A549 (cell line): ENCODE measurements at regions not wholly inside any gene's neighbourhood (a gene's known extent, or its start where the extent isn't known, plus 50 kb on each side); places are given as distances from the start of the nearest gene placed in this dataset.

ENCODE experiments used
- ATAC-seq, 2 experiments: fragments of 200-7000 bp in 1 of 2; fragments of >200 bp in 1 of 2; cut with Nextera tagmentation in 1 of 2; cut with Tn5 transposase in 1 of 2; 3 replicates each; pipeline versions ENCODE4 v1.8.0 to v1.9.1; 2018 to 2020; ENCODE audit warnings: mild to moderate bottlenecking in 1 of 2, moderate library complexity in 1 of 2
- CTCF ChIA-PET: fragments of 300-600 bp; sonication (Branson Sonifier 250); formaldehyde crosslinking; extraction: SDS; loops from one replicate; lab custom pipeline; 2021; ENCODE audit warnings: antibody characterized with exemption, inconsistent platforms; lab: Yijun Ruan, JAX
- POLR2A ChIA-PET: fragments of 350-600 bp; formaldehyde crosslinking; extraction: SDS; loops from one replicate; lab custom pipeline; 2021; ENCODE audit warnings: antibody characterized with exemption, inconsistent platforms; lab: Yijun Ruan, JAX
- DNase-seq, 2 experiments: peaks; one replicate each; pipeline versions ENCODE4 v3.0.0 to v3.0.0-alpha.2; 2011 to 2016; ENCODE audit warnings: low read depth in 1 of 2, low spot score in 1 of 2
- FAIRE-seq: peaks from 2 replicates; lab custom pipeline; 2011; peaks lifted over from hg19 to GRCh38; lab: Jason Lieb, UNC
- H3K27ac ChIP-seq, 2 experiments: fragments of >200 bp; sonication (Bioruptor Twin); formaldehyde crosslinking; 3 replicates each; pipeline ENCODE4 v1.5.1; 2016 to 2017
- H3K4me1 ChIP-seq: fragments of >200 bp; sonication (Bioruptor Twin); formaldehyde crosslinking; 3 replicates; pipeline ENCODE4 v1.6.1; 2016
- H3K4me2 ChIP-seq: fragments of >200 bp; sonication (Bioruptor Twin); formaldehyde crosslinking; 3 replicates; pipeline ENCODE4 v1.6.1; 2016
- H3K4me3 ChIP-seq: fragments of >200 bp; sonication (Bioruptor Twin); formaldehyde crosslinking; 3 replicates; pipeline ENCODE4 v1.5.1; 2016
- H3K9me3 ChIP-seq: fragments of >200 bp; sonication (Bioruptor Twin); formaldehyde crosslinking; 3 replicates; pipeline ENCODE4 v1.6.1; 2016
- BHLHE40 ChIP-seq: IDR thresholded peaks from 2 replicates; pipeline ENCODE4 v1.6.1; 2012; ENCODE audit warnings: low read depth, low read length, inconsistent platforms
- CEBPB ChIP-seq, 2 experiments: fragments of >200 bp in 1 of 2; sonication (Bioruptor Twin) in 1 of 2; formaldehyde crosslinking in 1 of 2; IDR thresholded peaks; 2 replicates each; pipeline ENCODE4 v1.6.1; 2012 to 2016
- CTCF ChIP-seq: fragments of >200 bp; sonication (Bioruptor Twin); formaldehyde crosslinking; IDR thresholded peaks from 3 replicates; pipeline ENCODE4 v1.5.1; 2016
- EP300 ChIP-seq, 2 experiments: fragments of >200 bp; sonication (Bioruptor Twin); formaldehyde crosslinking; IDR thresholded peaks; 2 replicates in 1 of 2; 3 replicates in 1 of 2; pipeline ENCODE4 v1.6.1; 2016 to 2017
- FOSL2 ChIP-seq, 2 experiments: fragments of 450-650 bp in 1 of 2; fragments of >200 bp in 1 of 2; sonication (Bioruptor Twin) in 1 of 2; formaldehyde crosslinking; IDR thresholded peaks; 2 replicates each; pipeline versions ENCODE4 v1.5.0 to v1.6.1; 2016 to 2020; ENCODE audit warnings: mild to moderate bottlenecking in 1 of 2, moderate library complexity in 1 of 2
- GATA3 ChIP-seq: IDR thresholded peaks from 2 replicates; pipeline ENCODE4 v1.6.1; 2012; ENCODE audit warnings: borderline replicate concordance
- JUNB ChIP-seq: fragments of >200 bp; sonication (Bioruptor Twin); formaldehyde crosslinking; IDR thresholded peaks from 2 replicates; pipeline ENCODE4 v1.6.1; 2016
- MAX ChIP-seq: IDR thresholded peaks from 2 replicates; pipeline ENCODE4 v1.6.1; 2012
- PBX3 ChIP-seq: IDR thresholded peaks from 2 replicates; pipeline ENCODE4 v1.6.1; 2012
- POLR2A ChIP-seq: IDR thresholded peaks from 2 replicates; pipeline ENCODE4 v1.6.1; 2012; ENCODE audit warnings: mild to moderate bottlenecking, low read length
- RAD21 ChIP-seq, 2 experiments: fragments of >200 bp in 1 of 2; sonication (Bioruptor Twin) in 1 of 2; formaldehyde crosslinking in 1 of 2; IDR thresholded peaks in 1 of 2; conservative IDR thresholded peaks in 1 of 2; 2 replicates in 1 of 2; 3 replicates in 1 of 2; pipeline ENCODE4 v1.6.1; 2012 to 2018; ENCODE audit warnings: inconsistent platforms in 1 of 2
- RCOR1 ChIP-seq: fragments of 150-350 bp; IDR thresholded peaks from 2 replicates; pipeline ENCODE4 v1.6.1; 2014; ENCODE audit warnings: antibody characterized with exemption, low read length, low read depth
- SMC3 ChIP-seq: fragments of >200 bp; sonication (Bioruptor Twin); formaldehyde crosslinking; IDR thresholded peaks from 3 replicates; pipeline ENCODE4 v1.6.1; 2018; ENCODE audit warnings: inconsistent platforms
- USF2 ChIP-seq: fragments of 450-650 bp; IDR thresholded peaks from 2 replicates; pipeline ENCODE4 v1.6.1; 2014; ENCODE audit warnings: antibody characterized with exemption
- WGBS: methylation state at CpG from one replicate; pipeline ENCODE4 v1.1.6; 2017; ENCODE audit errors: missing lambda C conversion rate; 5-methylcytosine and 5-hydroxymethylcytosine counted together

GRCh38 chr2:234291765-234292204, 205.1 kb downstream of the ARL4C start:
- ChIA-PET POLR2A (interaction anchor here (0.8 kb wide), 1 partner anchor 13 kb away, joined by 4 read pairs; no protein-coding TSS in a partner anchor), CTCF (interaction anchor here (1.0 to 3.1 kb wide), 5 partner anchors 10 to 254 kb away, joined by 3 to 8 read pairs (median 4); no protein-coding TSS in a partner anchor)
- DNase-seq (peak in 1 of 2 experiments; percentile 63), ATAC-seq (peak in 1 of 2 experiments; percentile 37; a peak in 2 of 6 replicates), FAIRE-seq (no peak)
- H3K27ac ChIP-seq: peak overlapping the region; percentile 55 to 83
- WGBS: 37% methylated on average over 5 of the region's 5 CpGs
- no peaks in the 10 kb centered on the region for H3K9me3 ChIP-seq
- H3K4me2 ChIP-seq: peak overlapping the region; percentile 58
- TF ChIP-seq EP300 (IDR thresholded peaks at IDR 0.05) (no peak), JUNB (peak; percentile 36; the same call in 1 of the 2 replicates), CEBPB (IDR thresholded peaks at IDR 0.05) (peak; percentile 16 to 60; a peak in 2 of 4 replicates), MAX (peak; percentile 37; the same call in 1 of the 2 replicates), GATA3 (0 out of 2 replicates have a peak, but pooled peaks have one; percentile 31)
- peaks cover 51% of the 10 kb centered on the region for H3K4me1 ChIP-seq
- H3K4me3 ChIP-seq: no peak overlapping the region

GRCh38 chr2:234290671-234291070, 206.2 kb downstream of the ARL4C start:
- FAIRE-seq (no peak), ATAC-seq (no peak)
- TF ChIP-seq BHLHE40 (no peak), FOSL2 (IDR thresholded peaks at IDR 0.05) (no peak), FOSL2 (CRISPR knock-in tag; IDR thresholded peaks at IDR 0.05) (peak; percentile 37; the same call in 1 of the 2 replicates)
- TF ChIP-seq, all 56 proteins: peak for 1
- peak overlapping the region; percentile 55 to 83 for H3K27ac ChIP-seq
- 78% methylated on average over 10 of the region's 10 CpGs for WGBS
- no peaks in the 10 kb centered on the region for H3K9me3 ChIP-seq
- POLR2A ChIA-PET: no interaction called here
- CTCF ChIA-PET: interaction anchor here (0.7 to 3.1 kb wide), 7 partner anchors 11 to 255 kb away, joined by 3 to 8 read pairs (median 3); no protein-coding TSS in a partner anchor
- DNase-seq: no peak
- peaks cover 51% of the 10 kb centered on the region for H3K4me1 ChIP-seq
- no peak overlapping the region; the same call in 2 of the 3 replicates for H3K4me2 ChIP-seq
- H3K4me3 ChIP-seq: no peak overlapping the region

GRCh38 chr2:234289834-234290590, 206.9 kb downstream of the ARL4C start:
- ATAC-seq (peak; percentile 89 to 90), DNase-seq (peak; percentile 55 to 63)
- POLR2A ChIA-PET: interaction anchor here (0.9 to 1.7 kb wide), 2 partner anchors 73 to 207 kb away, joined by 3 to 6 read pairs; partner anchors contain the start of gene ARL4C
- Histone ChIP-seq H3K4me3 (no peak overlapping the region), H3K27ac (peak overlapping the region; percentile 55 to 83), H3K4me2 (peak overlapping the region; percentile 31), H3K4me1 (peaks cover 51% of the 10 kb centered on the region)
- TF ChIP-seq POLR2A (no peak), RCOR1 (no peak), SMC3 (0 out of 3 replicates have a peak, but pooled peaks have one; percentile 7), RAD21 (conservative IDR thresholded peaks at IDR 0.05 in 1 of 2, IDR thresholded peaks at IDR 0.05 in 1 of 2) (peak in 1 of 2 experiments; percentile 30; a peak in 2 of 5 replicates), GATA3 (no peak), FOSL2 (IDR thresholded peaks at IDR 0.05) (0 out of 2 replicates have a peak, but pooled peaks have one; percentile 28), FOSL2 (CRISPR knock-in tag; IDR thresholded peaks at IDR 0.05) (peak; percentile 49; the same call in 1 of the 2 replicates), MAX (peak; percentile 29; the same call in 1 of the 2 replicates), JUNB (0 out of 2 replicates have a peak, but pooled peaks have one; percentile 32)
- TF ChIP-seq, all 56 proteins: peak for 5
- CTCF ChIA-PET: interaction anchor here (0.6 to 3.1 kb wide), 12 partner anchors 10 to 211 kb away, joined by 3 to 12 read pairs (median 6); no protein-coding TSS in a partner anchor
- FAIRE-seq: no peak
- H3K9me3 ChIP-seq: no peaks in the 10 kb centered on the region
- WGBS: 96% methylated on average over 2 of the region's 3 CpGs

GRCh38 chr2:234288974-234289455, 207.9 kb downstream of the ARL4C start:
- no peak for FAIRE-seq
- peak; percentile 33 to 70 for DNase-seq
- no peaks in the 10 kb centered on the region for H3K9me3 ChIP-seq
- CTCF ChIA-PET: interaction anchor here (0.8 to 3.1 kb wide), 19 partner anchors 9 to 828 kb away, joined by 3 to 12 read pairs (median 4); no protein-coding TSS in a partner anchor
- TF ChIP-seq CTCF: peak; percentile 63
- peak; percentile 55 to 80; a peak in 3 of 4 replicates for TF ChIP-seq CEBPB (IDR thresholded peaks at IDR 0.05)
- peak; percentile 66 to 74 for TF ChIP-seq RAD21 (conservative IDR thresholded peaks at IDR 0.05 in 1 of 2, IDR thresholded peaks at IDR 0.05 in 1 of 2)
- no peak for TF ChIP-seq PBX3
- peak; percentile 29; the same call in 1 of the 2 replicates for TF ChIP-seq MAX
- TF ChIP-seq USF2: no peak
- TF ChIP-seq SMC3: peak; percentile 79
- TF ChIP-seq, all 56 proteins: peak for 5
- H3K4me2 ChIP-seq: peak overlapping the region; percentile 31; the same call in 2 of the 3 replicates
- POLR2A ChIA-PET: interaction anchor here (1.7 kb wide), 1 partner anchor 208 kb away, joined by 6 read pairs; the partner anchor contains the start of gene ARL4C
- peak overlapping the region; percentile 55 to 83 for H3K27ac ChIP-seq
- peak; percentile 60 to 74; a peak in 3 of 6 replicates for ATAC-seq
- H3K4me1 ChIP-seq: peaks cover 46% of the 10 kb centered on the region
- WGBS: 54% methylated on average over 13 of the region's 13 CpGs
- H3K4me3 ChIP-seq: no peak overlapping the region
